ENCODE measurements at regions not wholly inside any gene's neighbourhood (a gene's known extent, or its start where the extent isn't known, plus 50 kb on each side); places are given as distances from the start of the nearest gene placed in this dataset.
"Not testable (repeated sequence)": the region's sequence is repeated elsewhere in the genome, so short reads cannot be mapped to it uniquely, and the experiment has no call there.

DNA sequence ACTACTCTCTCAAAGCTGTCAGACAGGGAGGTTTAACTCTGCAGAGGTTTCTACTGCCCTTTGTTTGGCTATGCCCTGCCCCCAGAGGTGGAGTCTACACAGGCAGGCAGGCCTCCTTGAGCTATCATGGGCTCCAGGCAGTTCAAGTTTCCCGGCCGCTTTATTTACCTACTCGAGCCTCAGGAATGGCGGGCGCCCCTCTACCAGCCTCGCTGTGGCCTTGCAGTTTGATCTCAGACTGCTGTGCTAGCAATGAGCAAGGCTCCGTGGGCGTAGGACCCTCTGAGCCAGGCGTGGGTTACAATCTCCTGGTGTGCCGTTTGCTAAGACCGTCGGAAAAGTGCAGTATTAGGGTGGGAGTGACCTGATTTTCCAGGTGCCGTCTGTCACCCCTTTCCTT is 124.3 kb downstream of the PTCHD1 start:
- TF ChIP-seq TAF1, POLR2A, POLR2AphosphoS5 (IDR thresholded peaks at IDR 0.05; ENCODE audit: low read depth, low read length): not testable (repeated sequence)

Data from GM12891 (cell line).